Stomach smooth muscle (tissue), 2 donors: ENCODE measurements at regions not wholly inside any gene's neighbourhood (a gene's known extent, or its start where the extent isn't known, plus 50 kb on each side); places are given as distances from the start of the nearest gene placed in this dataset.
"Not testable (repeated sequence)": the region's sequence is repeated elsewhere in the genome, so short reads cannot be mapped to it uniquely, and the experiment has no call there.

Experiments used
- H3K27ac ChIP-seq: one replicate; pipeline ENCODE4 v1.7.0; 2013; ENCODE audit warnings: mild to moderate bottlenecking, low read length, inconsistent platforms
- H3K27me3 ChIP-seq, 2 donors: one replicate each; pipeline ENCODE4 v1.7.0; 2013; ENCODE audit warnings: low read length in 2 of 2; ENCODE audit not compliant: insufficient read depth in 2 of 2, control insufficient read depth in 1 of 2
- H3K36me3 ChIP-seq, 2 donors: one replicate each; pipeline ENCODE4 v1.7.0; 2013; ENCODE audit warnings: low read length in 2 of 2; ENCODE audit not compliant: control insufficient read depth in 2 of 2, insufficient read depth in 2 of 2
- H3K4me1 ChIP-seq: one replicate; pipeline ENCODE4 v1.7.0; 2013; ENCODE audit warnings: low read length; ENCODE audit not compliant: control insufficient read depth, insufficient read depth
- H3K4me3 ChIP-seq, 2 donors: one replicate each; pipeline ENCODE4 v1.7.0; 2013; ENCODE audit warnings: low read length in 2 of 2
- H3K9ac ChIP-seq, 2 donors: one replicate each; pipeline ENCODE4 v1.7.0; 2013; ENCODE audit warnings: low read length in 2 of 2, mild to moderate bottlenecking in 1 of 2
- H3K9me3 ChIP-seq, 2 donors: one replicate each; pipeline ENCODE4 v1.7.0; 2013; ENCODE audit warnings: low read length in 2 of 2; ENCODE audit not compliant: control insufficient read depth in 2 of 2
- donor health status: healthy.
- donor health status: Pancreatic carcinoma.

DNA sequence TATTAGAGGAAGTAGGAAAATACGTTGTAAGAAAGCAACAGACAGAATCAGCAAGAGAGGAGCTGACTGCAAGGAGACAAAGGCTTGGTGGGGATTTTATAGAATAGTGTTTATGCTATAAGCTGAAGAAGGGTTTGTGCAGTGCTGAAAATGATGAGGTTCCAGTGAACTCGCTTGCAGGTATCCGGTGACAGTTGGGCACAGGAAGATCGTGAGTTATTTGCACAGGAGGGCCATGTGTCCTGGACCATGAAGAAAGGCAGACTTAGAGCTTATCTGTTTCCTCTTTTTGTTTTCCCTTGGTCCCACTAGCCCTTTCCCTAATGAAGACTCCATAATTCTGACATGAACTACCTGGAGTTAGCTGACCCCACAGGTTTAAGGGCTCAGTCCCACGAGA, 61.4 kb downstream of the NXNL2 start:
- H3K9ac ChIP-seq = no peak overlapping the region
- no peaks in the 10 kb centered on the region for H3K9me3 ChIP-seq
- no peaks in the 10 kb centered on the region for H3K36me3 ChIP-seq
- H3K4me3 ChIP-seq = no peak overlapping the region
- H3K4me1 ChIP-seq = no peaks in the 10 kb centered on the region
- no peak overlapping the region for H3K27ac ChIP-seq
- H3K27me3 ChIP-seq = no peaks in the 10 kb centered on the region

- Histone ChIP-seq H3K36me3 (no peaks in the 10 kb centered on the region), H3K4me1 (peaks cover 18% of the 10 kb centered on the region), H3K4me3 (peak overlapping the region in 1 of 2 donors; percentile 8), H3K9me3 (no peaks in the 10 kb centered on the region), H3K27ac (peak overlapping the region; percentile 37), H3K9ac (peak overlapping the region in 1 of 2 donors; percentile 7), H3K27me3 (no peaks in the 10 kb centered on the region)
Measured at GRCh38 chr9:88604836-88605511, 70.0 kb downstream of the NXNL2 start.

- H3K4me3 ChIP-seq = peak overlapping the region in 1 of 2 donors; percentile 8
- peaks cover 18% of the 10 kb centered on the region for H3K4me1 ChIP-seq
- H3K9ac ChIP-seq = peak overlapping the region in 1 of 2 donors; percentile 12
- H3K27me3 ChIP-seq = no peaks in the 10 kb centered on the region
- peak overlapping the region; percentile 37 for H3K27ac ChIP-seq
- H3K36me3 ChIP-seq = no peaks in the 10 kb centered on the region
- no peaks in the 10 kb centered on the region for H3K9me3 ChIP-seq
Measured at GRCh38 chr9:88605512-88606362, 70.8 kb downstream of the NXNL2 start.

DNA sequence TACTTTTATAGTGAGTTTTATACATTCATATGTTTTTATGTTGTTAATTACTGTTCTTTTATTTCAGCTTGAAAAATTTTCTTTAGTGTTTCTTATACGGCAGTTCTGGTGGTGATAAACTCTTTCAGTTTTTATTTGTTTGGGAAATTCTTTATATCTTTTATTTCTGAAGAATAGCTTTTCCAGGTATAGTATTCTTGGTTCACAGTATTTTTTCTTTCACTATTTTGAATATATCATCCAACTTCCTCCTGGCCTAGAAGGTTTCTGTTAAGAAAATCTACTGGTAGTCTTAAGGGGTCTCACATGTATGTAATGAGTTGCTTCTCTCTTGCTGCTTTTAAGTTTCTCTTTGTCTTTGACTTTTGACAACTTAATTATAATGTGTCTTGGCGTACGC, 79.4 kb downstream of the NXNL2 start:
- Histone ChIP-seq H3K4me1 (no peaks in the 10 kb centered on the region), H3K9me3 (peaks cover 0 to 5% of the 10 kb centered on the region in 2 donors), H3K27ac (no peak overlapping the region), H3K9ac (no peak overlapping the region), H3K27me3 (no peaks in the 10 kb centered on the region), H3K4me3 (no peak overlapping the region), H3K36me3 (no peaks in the 10 kb centered on the region)

GRCh38 chr9:88623698-88624097, 88.7 kb downstream of the NXNL2 start:
- peaks cover 1% of the 10 kb centered on the region for H3K4me1 ChIP-seq
- H3K9me3 ChIP-seq = peaks cover 0 to 3% of the 10 kb centered on the region in 2 donors

DNA sequence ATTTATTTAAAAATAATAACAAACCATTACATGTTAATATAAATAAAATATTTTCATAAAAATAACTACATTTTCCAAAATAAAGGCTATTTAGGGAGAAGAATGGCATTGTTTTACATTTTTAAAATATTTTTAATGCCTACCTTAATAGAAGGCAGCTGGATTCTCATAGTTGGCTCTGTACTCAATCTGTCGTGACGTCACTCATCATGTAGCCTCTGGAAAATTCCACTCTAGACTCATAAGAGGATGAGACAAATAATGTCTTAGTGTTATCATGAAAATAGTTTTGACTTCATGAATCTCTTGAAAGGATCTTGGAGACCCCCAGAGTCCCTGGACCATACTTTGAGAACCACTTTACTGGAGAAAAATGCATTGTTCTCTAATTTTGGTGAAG, 93.1 kb downstream of the NXNL2 start:
- H3K4me1 ChIP-seq = peaks cover 4% of the 10 kb centered on the region
- H3K27ac ChIP-seq = no peak overlapping the region
- no peak overlapping the region for H3K4me3 ChIP-seq
- no peaks in the 10 kb centered on the region for H3K27me3 ChIP-seq
- no peaks in the 10 kb centered on the region for H3K36me3 ChIP-seq
- no peaks in the 10 kb centered on the region for H3K9me3 ChIP-seq
- H3K9ac ChIP-seq = no peak overlapping the region

More at GRCh38 chr9:88623698-88624097, 88.7 kb downstream of the NXNL2 start:
- Histone ChIP-seq H3K4me3 (no peak overlapping the region), H3K27ac (no peak overlapping the region), H3K9ac (no peak overlapping the region), H3K36me3 (no peaks in the 10 kb centered on the region), H3K27me3 (no peaks in the 10 kb centered on the region)

GRCh38 chr9:88628811-88629210, 93.8 kb downstream of the NXNL2 start:
- Histone ChIP-seq H3K4me1 (peaks cover 4% of the 10 kb centered on the region), H3K36me3 (no peaks in the 10 kb centered on the region), H3K9me3 (no peaks in the 10 kb centered on the region), H3K9ac (no peak overlapping the region), H3K4me3 (no peak overlapping the region), H3K27ac (no peak overlapping the region), H3K27me3 (no peaks in the 10 kb centered on the region)

GRCh38 chr9:88630574-88630973, 95.6 kb downstream of the NXNL2 start:
- not testable (repeated sequence) for H3K9me3 ChIP-seq, H3K27ac ChIP-seq, H3K27me3 ChIP-seq, H3K9ac ChIP-seq, H3K4me3 ChIP-seq, H3K4me1 ChIP-seq, H3K36me3 ChIP-seq

DNA sequence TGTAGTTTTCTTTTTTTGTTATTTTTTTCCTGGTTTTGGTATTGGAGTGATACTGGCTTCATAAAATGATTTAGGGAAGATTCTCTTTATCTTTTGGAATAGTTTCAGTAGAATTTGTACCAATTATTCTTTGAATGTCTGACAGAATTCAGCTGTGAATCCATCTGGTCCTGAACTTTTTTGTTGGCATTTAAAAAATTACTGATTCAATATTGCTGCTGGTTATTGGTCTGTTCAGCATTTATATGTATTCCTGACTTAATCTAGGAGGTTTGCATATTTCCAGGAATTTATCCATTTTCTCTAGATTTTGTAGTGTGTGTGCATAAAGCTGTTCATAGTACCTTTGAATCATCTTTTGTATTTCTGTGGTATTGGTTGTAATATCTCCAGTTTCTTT, 100.2 kb downstream of the NXNL2 start:
- Histone ChIP-seq H3K36me3 (no peaks in the 10 kb centered on the region), H3K27me3 (no peaks in the 10 kb centered on the region), H3K9ac (no peak overlapping the region), H3K27ac (no peak overlapping the region), H3K9me3 (no peaks in the 10 kb centered on the region), H3K4me3 (no peak overlapping the region), H3K4me1 (no peaks in the 10 kb centered on the region)

GRCh38 chr9:88641456-88642240, 106.7 kb downstream of the NXNL2 start:
- Histone ChIP-seq H3K9ac (no peak overlapping the region), H3K27ac (no peak overlapping the region), H3K9me3 (peaks cover 0 to 5% of the 10 kb centered on the region in 2 donors), H3K4me3 (no peak overlapping the region), H3K36me3 (no peaks in the 10 kb centered on the region), H3K4me1 (no peaks in the 10 kb centered on the region), H3K27me3 (no peaks in the 10 kb centered on the region)
